NB4 (cell line): ENCODE measurements at regions not wholly inside any gene's neighbourhood (a gene's known extent, or its start where the extent isn't known, plus 50 kb on each side); places are given as distances from the start of the nearest gene placed in this dataset.
"Not testable (repeated sequence)": the region's sequence is repeated elsewhere in the genome, so short reads cannot be mapped to it uniquely, and the experiment has no call there.

Experiments
- DNase-seq: peaks from one replicate; pipeline ENCODE4 v3.0.0; 2010; ENCODE audit warnings: low read depth
- H3K4me3 ChIP-seq: one replicate; pipeline ENCODE4 v1.5.1; 2011; ENCODE audit warnings: mild to moderate bottlenecking, low read depth, low read length, moderate library complexity
- CTCF ChIP-seq: IDR thresholded peaks from one replicate; pipeline ENCODE4 v1.5.1; 2012; ENCODE audit warnings: low read depth, low read length
- MAX ChIP-seq: IDR thresholded peaks from 2 replicates; pipeline ENCODE4 v1.6.1; 2011; ENCODE audit warnings: low read depth, low read length
- MYC ChIP-seq: IDR thresholded peaks from 2 replicates; pipeline ENCODE4 v1.6.1; 2011; ENCODE audit warnings: low read depth, low read length
- POLR2A ChIP-seq: IDR thresholded peaks from 2 replicates; pipeline ENCODE4 v1.6.1; 2011; ENCODE audit warnings: mild to moderate bottlenecking; ENCODE audit not compliant: insufficient read length; ENCODE audit errors: extremely low read depth

GRCh38 chr1:99062192-99062591 is 57.5 kb upstream of the PLPPR5 start:
- TF ChIP-seq POLR2A: no peak
- TF ChIP-seq MAX: no peak
- TF ChIP-seq MYC: no peak
- TF ChIP-seq CTCF: no peak
- DNase-seq: no peak
- no peak overlapping the region for H3K4me3 ChIP-seq

GRCh38 chr1:99069146-99069545 is 64.5 kb upstream of the PLPPR5 start:
- DNase-seq: no peak
- no peak for TF ChIP-seq CTCF
- TF ChIP-seq POLR2A: no peak
- no peak for TF ChIP-seq MYC
- TF ChIP-seq MAX: no peak
- no peak overlapping the region for H3K4me3 ChIP-seq

GRCh38 chr1:99078529-99078928 is 73.9 kb upstream of the PLPPR5 start:
- not testable (repeated sequence) for DNase-seq, H3K4me3 ChIP-seq

- DNase-seq: no peak
- no peak overlapping the region for H3K4me3 ChIP-seq
- TF ChIP-seq CTCF (no peak), MAX (no peak), MYC (no peak), POLR2A (no peak)
Measured at GRCh38 chr1:99082366-99082765, 77.7 kb upstream of the PLPPR5 start.

GRCh38 chr1:99083338-99083737 is 78.7 kb upstream of the PLPPR5 start:
- TF ChIP-seq MAX: no peak
- TF ChIP-seq MYC: no peak
- TF ChIP-seq POLR2A: no peak
- TF ChIP-seq CTCF: no peak
- DNase-seq: no peak
- H3K4me3 ChIP-seq: no peak overlapping the region

GRCh38 chr1:99084562-99084961 is 79.9 kb upstream of the PLPPR5 start:
- no peak for TF ChIP-seq MAX
- no peak for TF ChIP-seq CTCF
- TF ChIP-seq MYC: no peak
- TF ChIP-seq POLR2A: no peak
- DNase-seq: no peak
- H3K4me3 ChIP-seq: no peak overlapping the region
